HG03571 (cell line): ENCODE measurements at regions not wholly inside any gene's neighbourhood (a gene's known extent, or its start where the extent isn't known, plus 50 kb on each side); places are given as distances from the start of the nearest gene placed in this dataset.

Experiments
- ATAC-seq: cut with Tn5 transposase; IDR thresholded peaks from one replicate; pipeline ENCODE4 v1.9.1; 2021; ENCODE audit not compliant: unreplicated experiment

- ATAC-seq, result no peak
These were observed 88.5 kb upstream of the SLC27A6 start for GRCh38 chr5:128876569-128877382.

GRCh38 chr5:128877476-128877875 lies 87.8 kb upstream of the SLC27A6 start:
- ATAC-seq, result no peak

- no peak for ATAC-seq
These were observed 83.7 kb upstream of the SLC27A6 start for GRCh38 chr5:128881502-128882018.

DNA sequence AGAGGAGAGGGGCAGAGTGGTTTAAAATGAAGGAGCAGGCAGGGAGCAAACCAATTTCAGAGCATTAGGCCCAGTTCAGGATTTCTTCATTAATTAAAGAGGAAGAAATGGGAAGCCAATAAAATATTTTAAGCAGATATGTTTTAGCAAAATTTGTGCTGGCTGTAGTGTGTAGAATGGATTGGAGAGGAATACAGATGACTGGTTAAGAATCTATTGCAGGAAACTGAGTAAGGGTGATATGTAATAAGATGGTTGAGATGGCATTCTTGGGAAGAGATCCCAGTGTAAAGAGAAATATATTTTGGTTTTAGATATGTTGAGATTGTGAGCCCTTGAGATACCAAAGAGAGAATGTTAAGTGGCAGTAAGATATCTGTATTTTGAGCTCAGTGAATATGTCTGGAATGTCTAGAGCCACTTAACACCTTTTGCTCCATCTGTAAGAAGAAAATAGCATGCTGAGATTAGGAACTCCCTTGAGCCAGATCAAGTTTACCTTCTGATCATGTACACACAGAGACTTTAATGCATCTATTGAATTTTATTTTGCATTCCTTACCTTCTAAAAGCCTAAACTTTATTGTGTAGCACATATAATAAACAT lies 79.5 kb upstream of the SLC27A6 start:
- ATAC-seq, result no peak

DNA sequence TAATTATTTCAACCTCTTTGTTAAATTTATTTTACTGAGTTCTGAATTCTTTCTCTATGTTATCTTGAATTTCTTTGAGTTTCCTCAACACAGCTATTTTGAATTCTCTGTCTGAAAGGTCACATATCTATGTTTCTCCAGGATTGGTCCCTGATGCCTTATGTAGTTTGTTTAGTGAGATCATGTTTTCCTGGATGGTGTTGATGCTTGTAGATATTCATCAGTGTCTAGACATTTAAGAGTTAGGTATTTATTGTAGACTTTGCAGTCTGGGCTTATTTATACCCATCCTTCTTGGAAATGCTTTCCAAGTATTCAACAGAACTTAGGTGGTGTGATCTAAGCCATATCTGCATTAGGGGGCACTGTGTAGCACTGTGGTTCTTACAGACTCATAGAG lies 70.2 kb upstream of the SLC27A6 start:
- ATAC-seq, result no peak

GRCh38 chr5:128896675-128897074 lies 68.6 kb upstream of the SLC27A6 start:
- no peak for ATAC-seq

DNA sequence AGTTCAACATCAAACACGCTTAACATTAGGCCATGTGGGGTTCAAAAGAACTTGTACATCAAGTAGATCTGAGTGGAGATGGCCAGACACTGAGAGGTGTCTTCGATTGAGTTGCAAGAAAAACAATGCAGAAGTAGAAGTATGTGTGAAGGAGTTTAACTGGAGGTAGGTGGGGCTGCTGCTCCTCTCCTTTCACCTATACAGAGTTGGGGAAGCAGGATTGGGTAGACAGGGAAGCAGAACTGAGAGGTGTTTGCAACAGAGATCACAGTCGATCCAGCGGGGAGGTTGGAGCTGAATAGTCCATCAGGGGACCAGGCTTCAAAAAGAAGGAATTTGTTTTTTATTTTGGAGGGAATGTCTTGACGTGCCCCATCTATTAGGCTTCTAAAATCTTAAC lies 61.7 kb upstream of the SLC27A6 start:
- ATAC-seq, result no peak

- ATAC-seq, result no peak
These were observed 60.3 kb upstream of the SLC27A6 start for GRCh38 chr5:128904805-128905567.

DNA sequence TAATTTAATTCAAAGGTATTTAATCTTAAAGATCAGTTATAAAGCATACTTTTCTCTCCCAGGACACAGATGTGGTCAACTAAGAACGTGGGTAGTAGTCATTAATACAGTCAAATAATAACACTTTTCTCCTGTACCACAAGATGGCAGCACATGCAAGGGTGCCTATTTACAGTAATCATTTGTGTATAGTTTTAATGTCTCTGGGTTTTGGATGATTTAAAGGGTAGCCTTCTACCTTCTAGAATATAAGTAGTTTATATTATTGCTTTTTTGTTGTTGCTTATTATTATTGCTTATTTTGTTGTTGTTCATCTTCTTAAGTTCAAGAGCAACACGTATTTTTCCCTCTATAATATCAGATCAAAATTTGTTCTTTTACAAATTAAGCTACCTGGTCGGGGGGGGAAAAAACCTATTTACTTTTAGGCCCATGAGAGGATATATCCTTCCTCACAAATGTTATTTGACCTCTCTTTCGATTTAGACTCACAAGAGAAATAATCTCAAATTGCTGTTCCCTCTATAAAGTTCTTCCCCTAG lies 59.6 kb upstream of the SLC27A6 start:
- ATAC-seq, result peak; percentile 88

GRCh38 chr5:128913551-128913950 lies 51.7 kb upstream of the SLC27A6 start:
- ATAC-seq, result no peak
